ENCODE measurements at regions not wholly inside any gene's neighbourhood (a gene's known extent, or its start where the extent isn't known, plus 50 kb on each side); places are given as distances from the start of the nearest gene placed in this dataset.

DNA sequence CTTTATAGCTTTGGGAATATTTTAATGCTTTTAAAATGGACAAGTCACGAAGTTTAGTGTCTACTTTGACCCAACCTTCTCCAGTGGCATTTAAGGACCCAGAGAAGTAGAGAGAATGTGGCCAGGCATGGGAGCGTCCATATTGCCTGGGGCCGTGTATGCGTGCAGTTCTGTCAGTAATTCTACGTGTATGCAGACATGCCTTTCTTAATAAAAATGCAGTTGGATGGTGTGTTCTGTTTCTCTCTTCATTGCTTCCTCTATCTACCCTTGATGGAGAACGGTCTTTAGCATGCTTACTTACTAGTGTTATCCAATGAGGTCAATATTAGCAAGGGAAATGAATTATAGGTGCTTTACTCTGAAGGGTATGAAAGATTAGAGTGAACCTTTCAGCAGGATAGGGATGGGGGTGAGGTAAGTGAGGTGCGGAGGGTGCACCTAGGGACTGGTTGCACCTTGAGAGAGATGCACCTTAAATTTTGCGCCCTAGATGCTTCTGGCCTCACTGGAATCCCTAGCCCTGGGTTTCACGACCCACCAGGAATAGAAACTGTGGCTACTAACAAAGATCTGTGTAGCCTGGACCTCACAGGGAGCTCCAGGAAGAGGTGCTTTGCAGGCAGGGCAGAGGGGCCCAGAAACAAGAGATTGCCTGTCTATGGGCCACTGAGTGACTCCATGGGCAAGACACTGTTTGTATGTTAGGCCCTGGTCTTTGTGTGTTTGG, 194.3 kb downstream of the MYCN start:
- DNase-seq (ENCODE audit: insufficient read length, low spot score) = no peak
- no peak for FAIRE-seq

DNA sequence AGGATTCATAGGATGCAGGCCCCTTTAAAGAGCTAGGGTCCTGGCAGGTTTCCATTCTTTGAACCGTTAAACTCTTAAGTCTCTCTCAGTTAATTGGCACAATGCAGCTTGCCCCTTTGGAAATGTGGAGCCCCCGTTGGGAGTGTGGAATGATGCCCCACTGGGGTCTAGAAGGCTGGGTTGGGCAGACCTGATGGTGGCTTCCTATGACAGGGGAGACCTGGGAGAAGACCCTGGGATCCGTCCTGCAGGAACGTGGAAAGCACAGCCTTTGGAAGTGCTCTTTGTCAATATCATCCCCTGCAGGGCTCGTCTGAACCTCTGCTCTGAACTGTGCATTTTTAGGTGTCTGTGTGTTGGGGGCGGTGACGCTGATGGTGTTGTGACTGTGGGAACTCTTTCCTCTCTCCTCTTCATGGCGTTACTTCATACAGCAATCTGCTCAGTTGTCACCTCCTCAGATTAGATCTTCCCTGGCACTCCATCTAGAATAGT, 190.6 kb downstream of the MYCN start:
- DNase-seq (ENCODE audit: insufficient read length, low spot score) (no peak), FAIRE-seq (no peak)

DNA sequence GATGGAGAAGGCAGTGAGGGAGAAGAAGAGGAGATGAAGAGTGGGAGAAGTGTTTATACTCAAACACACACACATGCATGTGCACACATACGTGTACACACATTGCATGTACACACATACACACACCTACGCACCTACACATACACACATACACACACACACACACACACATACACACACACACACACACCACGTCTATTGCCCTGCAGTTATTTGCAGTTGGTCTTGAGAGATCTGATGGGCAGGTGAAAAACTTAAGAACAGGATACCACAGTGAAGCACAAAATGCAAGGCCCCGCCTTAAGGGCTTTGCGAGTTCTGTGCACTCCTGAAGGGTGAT, 190.2 kb downstream of the MYCN start:
- DNase-seq (ENCODE audit: insufficient read length, low spot score) (no peak), FAIRE-seq (no peak)

DNA sequence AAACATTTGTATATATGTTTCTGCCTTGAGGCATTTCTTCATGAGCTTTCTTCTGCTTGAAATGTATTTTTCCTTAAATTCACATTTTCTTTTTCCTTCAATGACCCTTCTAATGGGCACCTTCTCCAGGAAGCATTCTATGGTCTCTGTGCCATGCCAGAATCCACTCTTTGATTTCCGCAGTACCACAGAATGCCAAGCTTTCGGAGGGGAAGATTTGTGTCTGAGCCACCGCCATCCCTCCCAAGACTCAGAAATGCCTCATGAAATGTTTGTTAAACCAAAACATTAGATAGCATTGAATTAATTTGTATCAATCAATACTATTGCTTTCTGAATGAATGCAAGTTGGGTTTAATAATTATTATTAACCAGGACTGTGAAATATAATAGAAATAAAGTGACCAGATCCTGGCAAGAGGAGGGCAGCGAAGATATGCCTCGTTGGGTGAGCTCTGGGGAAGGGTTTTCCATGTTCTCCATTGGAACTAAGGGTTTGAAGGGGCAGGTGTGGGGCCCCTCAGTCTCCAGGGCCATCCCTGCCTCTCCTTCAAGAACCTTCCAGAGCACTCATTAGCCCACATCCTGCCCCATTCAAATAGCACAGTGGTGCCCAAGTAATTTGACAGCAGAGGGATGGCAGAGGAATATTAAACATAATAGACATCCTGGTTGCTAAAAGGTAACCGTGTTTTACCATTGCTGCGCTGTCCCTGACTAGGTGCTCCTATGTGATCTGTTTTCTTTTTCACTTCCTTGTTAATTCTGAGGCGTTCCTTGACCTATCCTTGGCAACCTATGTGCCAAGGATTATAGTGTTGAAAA, 189.6 kb downstream of the MYCN start:
- FAIRE-seq (no peak), DNase-seq (ENCODE audit: insufficient read length, low spot score) (no peak)

DNA sequence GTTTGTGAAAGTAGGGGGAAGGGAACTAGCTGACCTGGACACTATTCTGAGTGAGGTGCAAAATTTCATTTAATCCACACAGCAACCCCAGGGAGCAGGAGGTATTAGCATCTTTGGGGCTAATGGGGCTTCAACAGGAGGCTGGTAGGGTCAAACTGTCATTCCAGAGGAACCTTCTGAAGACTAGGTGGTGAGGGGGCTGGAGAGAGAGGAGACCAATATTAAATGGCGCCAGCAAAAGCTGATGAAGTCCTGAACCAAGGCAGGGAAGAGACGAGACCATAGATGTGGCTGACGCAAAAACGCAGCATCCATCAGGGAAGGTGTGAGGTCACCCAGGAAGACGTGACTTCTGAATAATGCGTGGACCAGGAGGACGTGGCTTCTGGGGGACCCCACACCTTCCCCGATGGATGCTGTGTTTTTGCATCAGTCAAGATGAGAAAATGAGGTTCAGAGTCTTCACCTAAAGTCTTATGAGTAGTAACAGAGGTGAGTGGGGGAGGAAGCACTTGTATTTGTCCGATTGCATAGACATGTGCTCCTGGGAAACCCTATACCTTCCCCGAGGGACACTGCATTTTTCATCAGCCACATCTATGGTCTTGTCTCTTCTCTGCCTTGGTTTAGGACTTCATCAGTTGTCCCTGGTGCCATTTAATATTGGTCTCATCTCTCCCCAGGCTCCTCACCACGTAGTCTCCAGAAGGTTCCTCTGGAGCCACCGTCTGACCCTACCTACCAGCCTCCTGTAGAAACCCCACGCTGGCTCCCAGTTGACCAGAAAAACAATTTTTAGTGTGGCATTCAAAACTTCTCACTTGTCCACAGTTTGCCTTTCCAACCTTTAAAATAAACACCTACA, 188.6 kb downstream of the MYCN start:
- FAIRE-seq (no peak), DNase-seq (ENCODE audit: insufficient read length, low spot score) (no peak)

DNA sequence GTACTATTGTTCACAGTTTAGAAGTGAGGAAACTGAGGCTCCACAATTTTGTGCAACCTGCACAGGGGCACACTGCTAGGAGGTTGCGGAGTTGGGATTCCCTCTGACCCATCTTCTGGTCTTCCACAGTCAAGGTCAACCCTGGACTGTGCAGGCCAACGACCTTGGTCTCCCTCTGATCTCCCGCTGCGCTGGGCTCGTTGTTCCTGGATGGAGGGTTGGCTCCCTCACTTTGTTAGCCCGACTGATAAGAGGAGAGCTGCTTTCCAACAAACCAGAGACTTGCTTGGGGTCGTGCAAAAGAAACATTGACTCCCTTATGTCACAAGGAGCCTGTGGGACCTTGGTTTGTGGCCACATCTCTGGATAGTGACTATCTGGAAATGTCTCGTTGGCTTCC, 187.6 kb downstream of the MYCN start:
- FAIRE-seq (no peak), DNase-seq (ENCODE audit: insufficient read length, low spot score) (no peak)

DNA sequence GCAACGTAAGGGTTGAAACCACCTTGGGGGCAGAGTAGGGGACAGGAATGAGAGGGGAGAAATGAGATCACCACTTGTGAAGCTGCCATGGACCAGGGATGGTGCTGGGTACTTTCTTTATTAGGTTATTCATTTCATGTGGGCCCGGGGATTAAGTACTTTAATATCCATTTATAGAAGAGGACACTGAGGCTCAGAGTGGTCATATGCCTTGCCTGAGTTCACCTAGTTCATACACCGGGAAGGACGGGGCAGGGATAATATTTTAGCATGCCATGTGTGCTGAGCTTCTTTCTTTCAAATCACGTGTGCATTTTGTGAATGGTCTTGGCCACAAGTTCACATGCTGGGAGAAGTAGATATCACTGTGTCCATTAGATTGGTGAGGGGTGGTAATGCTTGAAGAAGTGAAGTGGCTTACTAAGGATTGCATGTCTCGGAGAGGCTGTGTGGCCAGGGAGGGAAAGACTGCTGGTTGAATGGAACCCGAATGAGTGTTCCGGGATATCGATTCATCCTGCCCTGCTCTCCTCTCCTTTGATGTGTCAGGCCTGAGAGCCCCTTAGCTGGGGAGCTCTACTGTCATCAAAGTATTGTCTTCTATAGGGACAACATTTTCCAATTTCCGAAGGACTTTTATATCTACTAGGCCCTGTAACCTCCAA, 187.1 kb downstream of the MYCN start:
- DNase-seq (ENCODE audit: insufficient read length, low spot score) (no peak), FAIRE-seq (no peak)

DNA sequence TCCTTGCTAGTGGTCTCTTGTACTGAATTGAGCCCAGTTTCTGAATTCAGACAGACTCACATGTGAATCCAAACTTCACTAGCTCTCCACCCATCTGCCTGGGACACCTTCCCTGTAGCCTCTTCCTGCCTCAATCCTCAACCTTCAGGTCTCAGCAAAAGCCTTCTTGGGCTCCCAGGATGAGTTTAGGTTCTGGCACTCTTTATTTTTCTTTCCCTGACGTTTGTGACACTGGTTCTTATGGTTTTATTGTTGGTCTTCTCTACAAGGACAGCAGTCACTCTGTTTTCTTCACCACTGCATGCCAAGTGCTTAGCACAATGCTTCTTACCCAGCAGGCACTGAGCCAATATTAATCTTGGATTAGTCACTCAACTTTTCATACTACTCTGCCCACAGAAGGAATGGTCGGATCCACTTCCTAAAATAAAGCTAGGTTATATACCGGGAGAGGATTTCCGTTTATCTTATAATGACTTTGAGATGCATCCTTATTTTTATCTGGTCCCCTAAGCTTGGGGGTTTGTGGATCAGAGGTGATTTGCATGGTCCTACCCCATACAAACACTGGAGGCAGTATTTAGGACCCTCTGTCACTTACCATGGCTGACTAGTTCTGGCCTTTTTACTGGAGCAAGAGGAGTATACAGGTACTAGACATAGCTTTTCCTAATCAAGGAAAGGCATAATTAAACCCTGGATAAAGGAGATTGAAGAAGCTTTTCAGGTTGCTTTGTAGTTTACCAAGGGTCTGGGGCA, 186.3 kb downstream of the MYCN start:
- no peak for DNase-seq (ENCODE audit: insufficient read length, low spot score)
- no peak for FAIRE-seq

DNA sequence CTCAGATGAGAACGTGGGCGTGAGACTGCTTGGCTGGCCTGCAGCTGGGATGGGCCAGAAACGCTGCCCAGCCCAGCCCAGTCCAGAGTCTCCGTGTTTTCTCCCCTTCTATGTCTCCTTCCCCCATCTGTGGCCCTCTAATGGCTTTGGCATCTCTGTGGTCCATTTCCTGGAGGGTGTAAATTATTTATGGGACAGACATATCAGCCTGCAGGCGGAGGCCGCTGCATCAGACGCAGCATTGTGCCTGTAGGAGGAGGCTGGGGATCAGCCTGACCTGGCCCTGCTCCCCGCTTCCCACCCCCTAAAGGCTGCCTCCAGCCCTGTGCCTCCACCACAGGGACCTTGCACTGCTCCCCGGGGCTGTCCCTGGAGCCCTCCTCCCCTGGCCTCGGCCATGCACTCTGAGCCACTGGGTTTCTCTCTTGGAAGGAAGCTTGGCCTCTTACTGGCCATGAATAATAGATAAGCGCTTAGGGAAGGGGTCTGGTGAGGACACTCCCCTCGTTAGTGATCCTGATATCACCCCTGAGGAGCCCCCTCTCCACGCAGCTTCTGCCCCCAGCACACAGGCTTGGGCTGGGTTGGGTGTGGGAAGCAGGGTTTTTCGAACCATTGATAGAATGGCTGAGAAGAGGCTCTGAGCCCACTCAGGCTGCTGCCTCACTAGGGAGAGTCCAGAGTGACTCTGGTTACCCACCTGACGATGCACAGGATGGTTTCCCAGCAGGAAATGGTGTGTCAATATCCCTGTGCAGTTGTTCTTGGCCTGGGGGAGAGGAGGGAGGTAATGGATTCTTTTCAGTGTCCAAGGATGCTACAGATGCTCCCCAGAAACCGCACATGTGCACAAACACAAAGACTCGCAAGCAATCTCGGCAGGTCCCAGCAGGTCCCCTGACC, 185.5 kb downstream of the MYCN start:
- no peak for DNase-seq (ENCODE audit: insufficient read length, low spot score)
- no peak for FAIRE-seq

DNA sequence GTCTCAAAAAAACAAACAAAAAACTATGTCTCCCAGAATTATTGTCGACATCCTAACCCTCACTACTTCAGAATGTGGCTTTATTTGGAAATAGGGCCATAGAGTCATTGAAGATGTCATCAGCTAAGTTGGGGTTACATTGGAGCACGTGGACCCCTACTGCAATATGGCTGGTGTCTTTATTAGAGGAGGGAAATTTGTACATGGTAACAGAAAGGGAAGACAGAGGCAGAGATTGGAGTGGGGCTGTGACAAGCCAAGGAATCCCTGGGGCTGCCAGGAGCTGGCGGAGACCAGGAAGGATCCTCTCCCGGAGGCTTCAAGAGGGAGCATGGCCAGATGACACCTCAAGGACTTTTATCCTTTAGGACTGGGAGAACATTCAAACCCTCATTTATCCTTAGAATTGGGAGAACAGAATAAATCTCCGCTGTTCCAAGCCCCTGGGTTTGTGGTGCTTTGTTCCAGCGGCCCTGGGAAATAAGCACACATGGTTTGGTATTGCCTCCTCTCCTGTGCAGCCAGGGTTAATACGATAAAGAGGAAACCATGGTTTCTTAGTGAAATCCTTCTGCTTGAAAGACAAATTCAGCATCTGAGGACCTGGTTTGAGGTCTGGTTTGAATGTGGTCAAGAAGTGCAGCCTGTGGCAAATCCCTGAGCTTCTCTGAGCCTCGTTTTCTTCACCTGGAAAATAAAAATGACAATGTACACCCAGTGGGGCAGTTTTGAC, 184.7 kb downstream of the MYCN start:
- FAIRE-seq (no peak), DNase-seq (ENCODE audit: insufficient read length, low spot score) (no peak)

DNA sequence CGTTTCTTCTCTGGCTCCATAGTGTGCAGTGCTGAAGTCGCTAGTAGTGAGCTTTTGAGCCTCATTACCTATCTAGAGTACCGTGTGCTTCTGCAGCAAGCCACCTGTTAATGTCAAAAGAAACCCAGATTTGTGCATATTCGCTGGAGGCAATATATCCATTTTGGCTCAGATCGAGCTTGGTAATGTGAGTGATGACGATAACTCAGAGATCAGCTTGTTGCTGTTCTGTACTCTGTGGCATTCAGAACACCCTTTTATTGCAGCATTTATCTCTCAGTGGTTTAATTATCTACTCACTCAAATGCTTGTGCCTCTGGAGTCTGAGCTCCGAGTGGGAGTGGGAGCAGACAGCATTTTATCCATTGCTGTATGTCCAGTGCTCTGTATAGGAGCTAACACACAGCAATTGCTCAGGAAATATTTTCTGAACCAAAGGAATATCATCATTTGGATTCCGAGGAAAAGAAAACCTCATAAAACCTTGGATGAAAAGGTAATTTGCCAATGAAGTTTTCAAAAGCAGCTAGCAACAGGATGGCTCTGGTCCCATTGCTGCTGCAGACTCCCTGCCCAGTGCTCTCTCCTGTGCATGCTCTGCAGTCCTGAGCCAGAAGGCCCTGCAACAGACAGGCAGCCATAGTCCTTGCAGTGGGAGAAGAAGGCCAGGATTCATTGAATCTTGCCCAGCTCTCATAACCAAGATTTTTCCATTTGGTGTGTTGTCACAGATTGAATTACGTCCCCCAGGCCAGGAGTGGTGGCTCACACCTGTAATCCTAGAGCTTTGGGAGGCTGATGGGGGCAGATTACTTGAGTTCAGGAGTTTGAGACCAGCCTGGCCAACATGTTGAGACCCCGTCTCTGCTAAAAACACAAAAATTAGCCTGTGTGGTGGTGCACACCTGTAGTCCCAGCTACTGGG, 183.8 kb downstream of the MYCN start:
- DNase-seq (ENCODE audit: insufficient read length, low spot score) (no peak), FAIRE-seq (no peak)

DNA sequence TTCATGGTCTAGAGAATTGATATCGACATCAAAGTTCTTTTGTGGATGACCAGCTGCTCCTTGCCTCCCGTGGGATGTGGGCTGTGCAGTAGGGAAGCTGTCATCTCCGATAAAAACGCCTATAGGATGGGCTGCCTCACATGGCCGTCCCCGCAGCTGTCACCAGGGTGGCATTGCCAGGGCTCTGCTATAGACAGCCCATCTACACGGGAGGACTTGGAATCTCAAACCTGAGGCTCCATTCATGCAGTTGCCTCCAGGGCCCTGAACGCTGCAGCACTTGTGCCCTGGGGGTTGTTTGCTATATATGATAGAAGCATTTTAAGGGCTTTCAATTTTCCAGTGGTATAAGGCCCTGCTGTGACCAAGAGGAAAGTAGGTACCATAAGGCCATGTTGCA, 183.1 kb downstream of the MYCN start:
- DNase-seq (ENCODE audit: insufficient read length, low spot score) (no peak), FAIRE-seq (no peak)

DNA sequence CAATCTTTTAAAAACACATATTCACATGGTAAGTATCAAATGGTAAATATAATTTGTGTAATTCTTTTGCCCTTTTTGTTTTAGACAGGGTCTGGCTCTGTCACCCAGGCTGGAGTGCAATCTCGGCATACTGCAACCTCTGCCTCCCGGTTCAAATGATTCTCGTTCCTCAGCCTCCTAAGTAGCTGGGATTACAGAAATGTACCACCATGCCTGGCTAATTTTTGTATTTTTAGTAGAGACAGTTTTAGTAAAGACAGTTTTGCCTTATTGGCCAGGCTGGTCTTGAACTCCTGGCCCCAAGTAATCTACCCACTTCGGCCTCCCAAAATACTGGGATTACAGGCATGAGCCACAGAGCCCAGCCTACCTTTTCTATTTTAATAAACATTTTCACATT, 182.2 kb downstream of the MYCN start:
- FAIRE-seq (no peak), DNase-seq (ENCODE audit: insufficient read length, low spot score) (no peak)

DNA sequence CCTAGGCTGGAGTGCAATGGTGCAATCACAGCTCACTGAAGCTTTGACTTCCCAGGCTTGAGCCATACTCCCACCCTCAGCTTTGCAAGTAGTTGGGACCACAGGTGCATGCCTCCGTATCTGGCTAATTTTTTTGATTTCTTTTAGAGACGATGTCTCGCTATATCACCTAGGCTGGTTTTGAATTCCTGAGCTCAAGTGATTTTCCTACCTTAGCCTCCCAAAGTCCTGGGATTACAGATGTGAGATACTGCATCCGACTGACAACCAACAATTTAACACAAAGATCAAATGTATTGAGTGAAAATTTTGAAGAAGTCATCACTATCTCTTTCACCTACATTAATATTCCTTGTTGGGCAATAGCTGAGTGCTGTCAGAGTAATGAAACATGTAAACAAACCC, 181.6 kb downstream of the MYCN start:
- FAIRE-seq (no peak), DNase-seq (ENCODE audit: insufficient read length, low spot score) (no peak)

DNA sequence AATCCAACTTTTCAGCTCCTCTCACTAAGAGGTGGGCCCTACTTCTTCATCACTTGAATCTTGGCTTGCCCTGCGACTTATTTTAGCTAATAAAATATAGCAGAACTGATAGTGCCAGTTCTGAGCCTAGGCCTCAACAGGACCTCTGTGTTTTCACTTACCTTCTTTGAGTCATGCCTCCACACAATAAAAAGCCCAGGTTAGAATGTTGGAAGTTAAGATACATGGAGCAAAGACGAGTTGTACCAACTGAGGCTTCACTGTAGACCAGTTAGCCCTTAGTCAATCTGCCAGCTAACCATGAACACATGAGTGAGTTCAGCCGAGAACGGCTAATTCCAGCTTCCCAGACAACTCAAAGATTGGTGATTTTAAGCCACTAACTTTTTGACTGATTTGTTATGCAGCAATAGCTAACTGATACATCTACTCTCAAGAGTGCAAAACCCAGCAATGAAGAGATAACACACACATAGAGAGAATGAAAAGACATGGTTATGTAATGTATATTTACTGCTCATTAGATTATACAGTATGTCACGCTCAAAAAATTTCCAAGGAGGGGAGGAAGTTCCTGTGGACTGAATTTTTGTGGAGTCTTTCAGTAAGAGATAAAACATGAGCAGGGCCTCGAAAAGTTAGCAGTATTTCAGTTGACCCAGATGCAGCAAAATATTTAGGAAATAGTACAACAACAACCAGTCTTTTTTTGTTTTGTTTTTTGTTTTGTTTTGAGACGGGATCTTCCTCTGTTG, 181.1 kb downstream of the MYCN start:
- FAIRE-seq (no peak), DNase-seq (ENCODE audit: insufficient read length, low spot score) (no peak)

DNA sequence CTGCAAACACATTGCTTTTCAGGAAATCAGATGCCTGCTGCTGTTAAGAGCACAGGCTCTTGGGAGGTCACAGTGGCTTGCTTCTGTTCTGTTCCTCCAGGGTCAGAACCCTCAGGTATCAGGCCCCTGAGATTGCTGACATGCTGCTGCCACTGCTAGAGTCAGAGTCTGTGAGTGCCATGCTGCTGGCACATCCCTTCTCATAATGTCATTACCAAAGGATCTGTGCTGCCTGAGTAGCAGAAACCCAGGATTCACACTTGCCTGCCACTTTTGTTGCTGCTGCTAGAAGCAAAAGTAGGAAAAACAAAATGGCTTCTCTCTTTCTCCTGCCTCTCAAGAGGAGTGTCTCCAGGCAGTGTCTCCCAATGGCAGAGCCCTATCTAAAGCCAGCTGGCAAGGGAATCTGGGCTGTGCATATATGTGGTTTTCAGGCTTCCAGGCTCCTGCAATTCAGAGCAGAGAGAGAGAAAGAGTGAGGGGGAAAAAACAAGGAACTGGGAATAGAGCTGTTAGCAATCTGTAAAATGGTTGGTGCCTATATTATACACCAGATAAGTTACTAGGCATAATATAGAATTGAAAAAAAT, 180.3 kb downstream of the MYCN start:
- no peak for FAIRE-seq
- no peak for DNase-seq (ENCODE audit: insufficient read length, low spot score)
